IMR-90 (cell line): ENCODE measurements at regions not wholly inside any gene's neighbourhood (a gene's known extent, or its start where the extent isn't known, plus 50 kb on each side); places are given as distances from the start of the nearest gene placed in this dataset.

Source experiments
- ATAC-seq: fragments of 200-7000 bp; cut with Tn5 transposase; 2 replicates; pipeline ENCODE4 v1.9.1; 2020; ENCODE audit warnings: low read depth, mild to moderate bottlenecking, moderate library complexity
- BruUV-seq: library from RNA; stranded (reverse); fragments of 400-500 nt; replicated peaks from 2 replicates; lab custom pipeline; 2021; lab: Mats Ljungman, UMichigan
- CTCF ChIA-PET: fragments of 300-600 bp; formaldehyde crosslinking; extraction: SDS; loops from one replicate; lab custom pipeline; 2021; ENCODE audit warnings: antibody characterized with exemption; lab: Yijun Ruan, JAX
- POLR2A ChIA-PET: fragments of 300-600 bp; sonication (Branson Sonifier 250); formaldehyde crosslinking; loops from one replicate; lab custom pipeline; 2022; ENCODE audit warnings: antibody characterized with exemption; ENCODE audit not compliant: unreplicated experiment; lab: Charles Lee
- DNase-seq: peaks from one replicate; pipeline ENCODE4 v3.0.0; 2013
- H2AFZ ChIP-seq: replicated peaks from 2 replicates; pipeline ENCODE3; 2013; ENCODE audit warnings: low read length, mild to moderate bottlenecking; ENCODE audit not compliant: poor library complexity
- H2AK5ac ChIP-seq: 2 replicates; pipeline ENCODE4 v1.6.1; 2013; ENCODE audit warnings: low read depth, low read length, inconsistent platforms
- H2AK9ac ChIP-seq: replicated peaks from 2 replicates; pipeline ENCODE3; 2013; ENCODE audit warnings: mild to moderate bottlenecking, low read depth, low read length, moderate library complexity; ENCODE audit not compliant: poor library complexity
- H2BK120ac ChIP-seq: 2 replicates; pipeline ENCODE4 v1.6.1; 2013; ENCODE audit warnings: low read depth, low read length, inconsistent platforms
- H2BK15ac ChIP-seq: 3 replicates; pipeline ENCODE4 v1.6.1; 2013; ENCODE audit warnings: low read depth, low read length, inconsistent platforms
- H2BK20ac ChIP-seq: 2 replicates; pipeline ENCODE4 v1.6.1; 2013; ENCODE audit warnings: low read depth, mild to moderate bottlenecking, inconsistent platforms, low read length, moderate library complexity
- H2BK5ac ChIP-seq: 2 replicates; pipeline ENCODE4 v1.6.1; 2013; ENCODE audit warnings: mild to moderate bottlenecking, low read depth, low read length, inconsistent platforms; ENCODE audit not compliant: poor library complexity, severe bottlenecking
- H3K14ac ChIP-seq: replicated peaks from 2 replicates; pipeline ENCODE4 v1.6.1; 2013; ENCODE audit warnings: low read depth, low read length, inconsistent platforms
- H3K18ac ChIP-seq: 2 replicates; pipeline ENCODE4 v1.6.1; 2013; ENCODE audit warnings: low read depth, low read length, control low read depth
- H3K23ac ChIP-seq: 2 replicates; pipeline ENCODE4 v1.6.1; 2013; ENCODE audit warnings: low read depth, low read length, inconsistent platforms
- H3K27ac ChIP-seq: 2 replicates; pipeline ENCODE4 v1.5.1; 2013; ENCODE audit warnings: mild to moderate bottlenecking, control low read depth, low read length; ENCODE audit not compliant: insufficient read depth
- H3K27me3 ChIP-seq: 2 replicates; pipeline ENCODE4 v1.6.1; 2013; ENCODE audit warnings: low read length; ENCODE audit not compliant: control insufficient read depth, insufficient read depth
- H3K36me3 ChIP-seq: 2 replicates; pipeline ENCODE4 v1.6.1; 2013; ENCODE audit warnings: low read length, mixed read lengths; ENCODE audit not compliant: control insufficient read depth, insufficient read depth
- H3K4ac ChIP-seq: 2 replicates; pipeline ENCODE4 v1.6.1; 2013; ENCODE audit warnings: low read depth, low read length, inconsistent platforms
- H3K4me1 ChIP-seq: 2 replicates; pipeline ENCODE4 v1.6.1; 2013; ENCODE audit warnings: low read length, mixed read lengths; ENCODE audit not compliant: control insufficient read depth, insufficient read depth
- H3K4me2 ChIP-seq: 2 replicates; pipeline ENCODE4 v1.6.1; 2013; ENCODE audit warnings: low read depth, mild to moderate bottlenecking, control low read depth, low read length, moderate library complexity
- H3K4me3 ChIP-seq: 2 replicates; pipeline ENCODE4 v1.5.1; 2013; ENCODE audit warnings: low read depth, mild to moderate bottlenecking, control low read depth, low read length, moderate library complexity; ENCODE audit not compliant: insufficient read depth
- H3K56ac ChIP-seq: 2 replicates; pipeline ENCODE4 v1.6.1; 2013; ENCODE audit warnings: low read length, inconsistent platforms; ENCODE audit not compliant: insufficient read depth; ENCODE audit errors: extremely low read depth
- H3K79me1 ChIP-seq, 2 experiments: 2 replicates each; pipeline ENCODE4 v1.6.1; 2013; ENCODE audit warnings: low read length in 2 of 2, inconsistent platforms in 1 of 2, low read depth in 1 of 2
- H3K9ac ChIP-seq: 2 replicates; pipeline ENCODE4 v1.6.1; 2013; ENCODE audit warnings: low read depth, low read length, control low read depth
- H3K9me1 ChIP-seq: 2 replicates; pipeline ENCODE4 v1.6.1; 2013; ENCODE audit warnings: low read length, inconsistent platforms; ENCODE audit not compliant: insufficient read depth
- H3K9me3 ChIP-seq: 2 replicates; pipeline ENCODE4 v1.6.1; 2013; ENCODE audit warnings: low read length; ENCODE audit not compliant: control insufficient read depth, insufficient read depth
- H4K20me1 ChIP-seq: 2 replicates; pipeline ENCODE4 v1.6.1; 2013; ENCODE audit warnings: low read length, inconsistent platforms; ENCODE audit not compliant: insufficient read depth
- H4K5ac ChIP-seq: 2 replicates; pipeline ENCODE4 v1.6.1; 2013; ENCODE audit warnings: mild to moderate bottlenecking, low read depth, low read length, control low read depth
- H4K8ac ChIP-seq, 2 experiments: 2 replicates each; pipeline ENCODE4 v1.6.1; 2013; ENCODE audit warnings: low read depth in 2 of 2, low read length in 2 of 2, control low read depth in 1 of 2, inconsistent platforms in 1 of 2
- H4K91ac ChIP-seq: 2 replicates; pipeline ENCODE4 v1.6.1; 2013; ENCODE audit warnings: low read depth, low read length, inconsistent platforms; ENCODE audit not compliant: insufficient read depth
- BHLHE40 ChIP-seq: fragments of 150-350 bp; IDR thresholded peaks from 2 replicates; pipeline ENCODE4 v1.6.1; 2016; ENCODE audit warnings: mild to moderate bottlenecking, low read depth, low read length
- CHD1 ChIP-seq: IDR thresholded peaks from 2 replicates; pipeline ENCODE4 v1.6.1; 2012; ENCODE audit warnings: low read depth, low read length, improper control_type of control experiment
- CTCF ChIP-seq: conservative IDR thresholded peaks from 2 replicates; pipeline ENCODE4 v1.5.1; 2012; ENCODE audit warnings: mild to moderate bottlenecking, low read depth, low read length, improper control_type of control experiment
- FOS ChIP-seq: fragments of 150-350 bp; IDR thresholded peaks from 2 replicates; pipeline ENCODE4 v1.6.1; 2016; ENCODE audit warnings: low read depth, low read length
- MAFK ChIP-seq: IDR thresholded peaks from 2 replicates; pipeline ENCODE4 v1.6.1; 2012; ENCODE audit warnings: low read depth, low read length, improper control_type of control experiment
- MAZ ChIP-seq: IDR thresholded peaks from 2 replicates; pipeline ENCODE4 v1.6.1; 2012; ENCODE audit warnings: low read depth, mild to moderate bottlenecking, low read length, improper control_type of control experiment, moderate library complexity, borderline replicate concordance
- MXI1 ChIP-seq: IDR thresholded peaks from 2 replicates; pipeline ENCODE4 v1.6.1; 2012; ENCODE audit warnings: low read depth, mild to moderate bottlenecking, low read length, moderate library complexity, borderline replicate concordance
- NFE2L2 ChIP-seq: fragments of 150-350 bp; IDR thresholded peaks from 2 replicates; pipeline ENCODE4 v1.6.1; 2016; ENCODE audit warnings: low read depth, mild to moderate bottlenecking, low read length
- RAD21 ChIP-seq: IDR thresholded peaks from 2 replicates; pipeline ENCODE4 v1.6.1; 2012; ENCODE audit warnings: low read length, improper control_type of control experiment
- RFX5 ChIP-seq: IDR thresholded peaks from 2 replicates; pipeline ENCODE4 v1.8.0; 2012; ENCODE audit warnings: low read depth, mild to moderate bottlenecking, low read length, moderate library complexity
- SMC3 ChIP-seq: fragments of 150-350 bp; IDR thresholded peaks from 2 replicates; pipeline ENCODE4 v1.6.1; 2016; ENCODE audit warnings: low read depth, mild to moderate bottlenecking, antibody characterized with exemption, low read length, moderate library complexity
- USF2 ChIP-seq: fragments of 150-350 bp; IDR thresholded peaks from 2 replicates; pipeline ENCODE4 v1.6.1; 2017; ENCODE audit warnings: mild to moderate bottlenecking, antibody characterized with exemption, low read length, low read depth
- WGBS, 2 experiments: methylation state at CpG; one replicate each; pipeline versions ENCODE4 v1.1.5 to v1.1.7; 2013; ENCODE audit warnings: missing lambda C conversion rate in 2 of 2; ENCODE audit not compliant: insufficient read length in 1 of 2; ENCODE audit errors: extremely low coverage in 2 of 2; 5-methylcytosine and 5-hydroxymethylcytosine counted together
- dilution Hi-C: fragments of 300-500 bp; cut with HindIII; formaldehyde crosslinking; loops from one replicate; pipeline ENCODE4 v1.14.3; 2018; ENCODE audit warnings: low sequenced_read_pairs; ENCODE audit not compliant: unreplicated experiment
- in situ Hi-C: fragments of 300-500 bp; cut with MboI; formaldehyde crosslinking; loops from 3 replicates; pipeline ENCODE4 v1.14.3; 2019; ENCODE audit warnings: low sequenced_read_pairs, inconsistent platforms, mixed read lengths
- intact Hi-C: fragments of 100-400 bp; cut with micrococcal nuclease; formaldehyde crosslinking; loops from 2 replicates; pipeline ENCODE4 v1.10.0; 2022
- TF ChIP-seq, protein P1 (sequence below): fragments of 150-350 bp; IDR thresholded peaks from 2 replicates; pipeline ENCODE4 v1.6.1; 2016; ENCODE audit warnings: low read depth, mild to moderate bottlenecking, low read length, moderate library complexity, borderline replicate concordance

GRCh38 chr1:96206451-96206850 lies 515.1 kb upstream of the PTBP2 start:
- Histone ChIP-seq H3K4me1 (no peaks in the 10 kb centered on the region), H2AK5ac (no peak overlapping the region), H3K27me3 (no peaks in the 10 kb centered on the region; the same call in 1 of the 2 replicates), H3K56ac (no peak overlapping the region), H4K8ac (no peak overlapping the region), H2AK9ac (no peak overlapping the region), H3K4me3 (no peak overlapping the region), H3K4ac (no peak overlapping the region), H3K14ac (no peak overlapping the region), H2BK120ac (no peak overlapping the region), H2AFZ (no peak overlapping the region), H3K9me1 (no peaks in the 10 kb centered on the region), H4K5ac (no peak overlapping the region), H4K91ac (no peak overlapping the region), H3K36me3 (no peaks in the 10 kb centered on the region), H2BK20ac (no peak overlapping the region), H3K9ac (no peak overlapping the region), H2BK15ac (no peak overlapping the region), H3K79me1 (no peaks in the 10 kb centered on the region), H3K27ac (no peak overlapping the region), H3K23ac (no peak overlapping the region), H2BK5ac (no peak overlapping the region), H4K20me1 (no peaks in the 10 kb centered on the region), H3K18ac (no peak overlapping the region), H3K9me3 (no peaks in the 10 kb centered on the region), H3K4me2 (no peak overlapping the region)
- intact Hi-C loops, result no loop called here
- DNase-seq (no peak), ATAC-seq (no peak)
- in situ Hi-C loops, result no loop called here
- WGBS, 2 experiments, result no CpG with 5 or more reads among the region's 2 CpGs
- dilution Hi-C loops, result no loop called here
- BruUV-seq, result no TSS peak
- ChIA-PET POLR2A (no interaction called here), CTCF (no interaction called here)
- no peak for TF ChIP-seq BHLHE40
- no peak for TF ChIP-seq RFX5
- TF ChIP-seq MAFK, result no peak
- no peak for TF ChIP-seq NFE2L2
- no peak for TF ChIP-seq CTCF
- TF ChIP-seq, protein P1, sequence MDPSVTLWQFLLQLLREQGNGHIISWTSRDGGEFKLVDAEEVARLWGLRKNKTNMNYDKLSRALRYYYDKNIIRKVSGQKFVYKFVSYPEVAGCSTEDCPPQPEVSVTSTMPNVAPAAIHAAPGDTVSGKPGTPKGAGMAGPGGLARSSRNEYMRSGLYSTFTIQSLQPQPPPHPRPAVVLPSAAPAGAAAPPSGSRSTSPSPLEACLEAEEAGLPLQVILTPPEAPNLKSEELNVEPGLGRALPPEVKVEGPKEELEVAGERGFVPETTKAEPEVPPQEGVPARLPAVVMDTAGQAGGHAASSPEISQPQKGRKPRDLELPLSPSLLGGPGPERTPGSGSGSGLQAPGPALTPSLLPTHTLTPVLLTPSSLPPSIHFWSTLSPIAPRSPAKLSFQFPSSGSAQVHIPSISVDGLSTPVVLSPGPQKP, result no peak
- no peak for TF ChIP-seq MXI1
- no peak for TF ChIP-seq RAD21
- TF ChIP-seq USF2, result no peak
- no peak for TF ChIP-seq FOS
- TF ChIP-seq MAZ, result no peak
- no peak for TF ChIP-seq CHD1
- TF ChIP-seq SMC3, result no peak
